ENCODE measurements at regions not wholly inside any gene's neighbourhood (a gene's known extent, or its start where the extent isn't known, plus 50 kb on each side); places are given as distances from the start of the nearest gene placed in this dataset.

- ATAC-seq (ENCODE audit: low read depth in 2 of 2) (no peak), DNase-seq (no peak)
- Mint-ChIP-seq H3K27me3 (no peaks in the 10 kb centered on the region), H3K27ac (no peak overlapping the region), H3K4me1 (no peaks in the 10 kb centered on the region), H3K36me3 (no peaks in the 10 kb centered on the region), H3K4me3 (no peak overlapping the region), H3K9me3 (peaks cover 0 to 8% (median 2%) of the 10 kb centered on the region in 7 donors)
- Histone ChIP-seq H3K4me3 (ENCODE audit: low read depth, low read length) (no peak overlapping the region), H3K36me3 (ENCODE audit: control insufficient read depth, insufficient read depth, low read length) (no peaks in the 10 kb centered on the region), H3K27me3 (ENCODE audit: control insufficient read depth, insufficient read depth, low read length) (no peaks in the 10 kb centered on the region), H3K4me1 (ENCODE audit: control insufficient read depth, insufficient read depth, low read length, poor library complexity, severe bottlenecking) (no peaks in the 10 kb centered on the region), H3K27ac (ENCODE audit: insufficient read depth, low read length, poor library complexity, severe bottlenecking) (no peak overlapping the region), H3K9me3 (ENCODE audit: control insufficient read depth in 2 of 2, low read length in 2 of 2) (no peaks in the 10 kb centered on the region)
These were observed 374.6 kb downstream of the INSC start for GRCh38 chr11:15489281-15489680.

- Mint-ChIP-seq H3K9me3 (peaks cover 0 to 8% (median 2%) of the 10 kb centered on the region in 7 donors), H3K4me1 (no peaks in the 10 kb centered on the region), H3K4me3 (no peak overlapping the region), H3K27ac (no peak overlapping the region), H3K36me3 (no peaks in the 10 kb centered on the region), H3K27me3 (no peaks in the 10 kb centered on the region)
- DNase-seq (no peak), ATAC-seq (ENCODE audit: low read depth in 2 of 2) (no peak)
- Histone ChIP-seq H3K27me3 (ENCODE audit: control insufficient read depth, insufficient read depth, low read length) (no peaks in the 10 kb centered on the region), H3K4me3 (ENCODE audit: low read depth, low read length) (no peak overlapping the region), H3K4me1 (ENCODE audit: control insufficient read depth, insufficient read depth, low read length, poor library complexity, severe bottlenecking) (no peaks in the 10 kb centered on the region), H3K36me3 (ENCODE audit: control insufficient read depth, insufficient read depth, low read length) (no peaks in the 10 kb centered on the region), H3K27ac (ENCODE audit: insufficient read depth, low read length, poor library complexity, severe bottlenecking) (no peak overlapping the region), H3K9me3 (ENCODE audit: control insufficient read depth in 2 of 2, low read length in 2 of 2) (no peaks in the 10 kb centered on the region)
These were observed 375.8 kb downstream of the INSC start for GRCh38 chr11:15490535-15490934.

- H3K4me1 Mint-ChIP-seq: no peaks in the 10 kb centered on the region
- H3K27me3 ChIP-seq (ENCODE audit: control insufficient read depth, insufficient read depth, low read length): no peaks in the 10 kb centered on the region
- no peaks in the 10 kb centered on the region for H3K36me3 Mint-ChIP-seq
- H3K9me3 Mint-ChIP-seq: peaks cover 0 to 9% (median 0%) of the 10 kb centered on the region in 7 donors
- no peak for ATAC-seq (ENCODE audit: low read depth in 2 of 2)
- H3K9me3 ChIP-seq (ENCODE audit: control insufficient read depth in 2 of 2, low read length in 2 of 2): no peaks in the 10 kb centered on the region
- no peak overlapping the region for H3K4me3 ChIP-seq (ENCODE audit: low read depth, low read length)
- H3K27me3 Mint-ChIP-seq: no peaks in the 10 kb centered on the region
- H3K4me1 ChIP-seq (ENCODE audit: control insufficient read depth, insufficient read depth, low read length, poor library complexity, severe bottlenecking): no peaks in the 10 kb centered on the region
- no peaks in the 10 kb centered on the region for H3K36me3 ChIP-seq (ENCODE audit: control insufficient read depth, insufficient read depth, low read length)
- no peak overlapping the region for H3K27ac ChIP-seq (ENCODE audit: insufficient read depth, low read length, poor library complexity, severe bottlenecking)
- no peak overlapping the region for H3K4me3 Mint-ChIP-seq
- H3K27ac Mint-ChIP-seq: no peak overlapping the region
- no peak for DNase-seq
These were observed 378.3 kb downstream of the INSC start for GRCh38 chr11:15493066-15493465.

- H3K36me3 ChIP-seq (ENCODE audit: control insufficient read depth, insufficient read depth, low read length): no peaks in the 10 kb centered on the region
- ATAC-seq (ENCODE audit: low read depth in 2 of 2): no peak
These were observed 379.3 kb downstream of the INSC start for GRCh38 chr11:15493921-15494620.

GRCh38 chr11:15494740-15495139, 380.0 kb downstream of the INSC start:
- Mint-ChIP-seq H3K9me3 (peaks cover 0 to 9% (median 0%) of the 10 kb centered on the region in 7 donors), H3K4me1 (no peaks in the 10 kb centered on the region), H3K4me3 (no peak overlapping the region), H3K27me3 (no peaks in the 10 kb centered on the region), H3K27ac (no peak overlapping the region), H3K36me3 (no peaks in the 10 kb centered on the region)
- DNase-seq: no peak
- Histone ChIP-seq H3K4me3 (ENCODE audit: low read depth, low read length) (no peak overlapping the region), H3K36me3 (ENCODE audit: control insufficient read depth, insufficient read depth, low read length) (no peaks in the 10 kb centered on the region), H3K27me3 (ENCODE audit: control insufficient read depth, insufficient read depth, low read length) (no peaks in the 10 kb centered on the region), H3K9me3 (ENCODE audit: control insufficient read depth in 2 of 2, low read length in 2 of 2) (no peaks in the 10 kb centered on the region), H3K4me1 (ENCODE audit: control insufficient read depth, insufficient read depth, low read length, poor library complexity, severe bottlenecking) (no peaks in the 10 kb centered on the region), H3K27ac (ENCODE audit: insufficient read depth, low read length, poor library complexity, severe bottlenecking) (no peak overlapping the region)
- no peak for ATAC-seq (ENCODE audit: low read depth in 2 of 2)

More at GRCh38 chr11:15493921-15494620, 379.3 kb downstream of the INSC start:
- no peak for DNase-seq
- Histone ChIP-seq H3K9me3 (ENCODE audit: control insufficient read depth in 2 of 2, low read length in 2 of 2) (no peaks in the 10 kb centered on the region), H3K4me3 (ENCODE audit: low read depth, low read length) (no peak overlapping the region), H3K27ac (ENCODE audit: insufficient read depth, low read length, poor library complexity, severe bottlenecking) (no peak overlapping the region), H3K4me1 (ENCODE audit: control insufficient read depth, insufficient read depth, low read length, poor library complexity, severe bottlenecking) (no peaks in the 10 kb centered on the region), H3K27me3 (ENCODE audit: control insufficient read depth, insufficient read depth, low read length) (no peaks in the 10 kb centered on the region)
- H3K27me3 Mint-ChIP-seq: no peaks in the 10 kb centered on the region
- no peak overlapping the region for H3K4me3 Mint-ChIP-seq
- H3K4me1 Mint-ChIP-seq: no peaks in the 10 kb centered on the region
- H3K9me3 Mint-ChIP-seq: peaks cover 0 to 9% (median 0%) of the 10 kb centered on the region in 7 donors
- H3K27ac Mint-ChIP-seq: no peak overlapping the region
- H3K36me3 Mint-ChIP-seq: no peaks in the 10 kb centered on the region

- no peak overlapping the region for H3K4me3 ChIP-seq (ENCODE audit: low read depth, low read length)
- H3K36me3 Mint-ChIP-seq: no peaks in the 10 kb centered on the region
- peaks cover 0 to 9% (median 0%) of the 10 kb centered on the region in 7 donors for H3K9me3 Mint-ChIP-seq
- H3K27ac ChIP-seq (ENCODE audit: insufficient read depth, low read length, poor library complexity, severe bottlenecking): no peak overlapping the region
- no peak for ATAC-seq (ENCODE audit: low read depth in 2 of 2)
- no peaks in the 10 kb centered on the region for H3K4me1 Mint-ChIP-seq
- no peaks in the 10 kb centered on the region for H3K36me3 ChIP-seq (ENCODE audit: control insufficient read depth, insufficient read depth, low read length)
- no peaks in the 10 kb centered on the region for H3K9me3 ChIP-seq (ENCODE audit: control insufficient read depth in 2 of 2, low read length in 2 of 2)
- H3K4me1 ChIP-seq (ENCODE audit: control insufficient read depth, insufficient read depth, low read length, poor library complexity, severe bottlenecking): no peaks in the 10 kb centered on the region
- H3K27me3 Mint-ChIP-seq: no peaks in the 10 kb centered on the region
- H3K4me3 Mint-ChIP-seq: no peak overlapping the region
- no peak for DNase-seq
- no peak overlapping the region for H3K27ac Mint-ChIP-seq
- H3K27me3 ChIP-seq (ENCODE audit: control insufficient read depth, insufficient read depth, low read length): no peaks in the 10 kb centered on the region
These were observed 380.7 kb downstream of the INSC start for GRCh38 chr11:15495462-15495861.

GRCh38 chr11:15497366-15497765, 382.6 kb downstream of the INSC start:
- Histone ChIP-seq H3K27ac (ENCODE audit: insufficient read depth, low read length, poor library complexity, severe bottlenecking) (no peak overlapping the region), H3K9me3 (ENCODE audit: control insufficient read depth in 2 of 2, low read length in 2 of 2) (no peaks in the 10 kb centered on the region), H3K27me3 (ENCODE audit: control insufficient read depth, insufficient read depth, low read length) (no peaks in the 10 kb centered on the region), H3K36me3 (ENCODE audit: control insufficient read depth, insufficient read depth, low read length) (no peaks in the 10 kb centered on the region), H3K4me1 (ENCODE audit: control insufficient read depth, insufficient read depth, low read length, poor library complexity, severe bottlenecking) (no peaks in the 10 kb centered on the region), H3K4me3 (ENCODE audit: low read depth, low read length) (no peak overlapping the region)
- H3K27ac Mint-ChIP-seq: no peak overlapping the region
- no peaks in the 10 kb centered on the region for H3K36me3 Mint-ChIP-seq
- no peak for DNase-seq
- H3K27me3 Mint-ChIP-seq: no peaks in the 10 kb centered on the region
- H3K4me3 Mint-ChIP-seq: no peak overlapping the region
- no peaks in the 10 kb centered on the region for H3K4me1 Mint-ChIP-seq
- no peak for ATAC-seq (ENCODE audit: low read depth in 2 of 2)
- H3K9me3 Mint-ChIP-seq: peaks cover 0 to 7% (median 0%) of the 10 kb centered on the region in 7 donors

GRCh38 chr11:15499674-15500073, 385.0 kb downstream of the INSC start:
- Mint-ChIP-seq H3K4me1 (no peaks in the 10 kb centered on the region), H3K27ac (no peak overlapping the region), H3K9me3 (peaks cover 0 to 5% (median 0%) of the 10 kb centered on the region in 7 donors), H3K36me3 (no peaks in the 10 kb centered on the region), H3K4me3 (no peak overlapping the region), H3K27me3 (no peaks in the 10 kb centered on the region)
- no peaks in the 10 kb centered on the region for H3K9me3 ChIP-seq (ENCODE audit: control insufficient read depth in 2 of 2, low read length in 2 of 2)
- no peak overlapping the region for H3K4me3 ChIP-seq (ENCODE audit: low read depth, low read length)
- H3K4me1 ChIP-seq (ENCODE audit: control insufficient read depth, insufficient read depth, low read length, poor library complexity, severe bottlenecking): no peaks in the 10 kb centered on the region
- H3K36me3 ChIP-seq (ENCODE audit: control insufficient read depth, insufficient read depth, low read length): no peaks in the 10 kb centered on the region
- no peak overlapping the region for H3K27ac ChIP-seq (ENCODE audit: insufficient read depth, low read length, poor library complexity, severe bottlenecking)
- no peaks in the 10 kb centered on the region for H3K27me3 ChIP-seq (ENCODE audit: control insufficient read depth, insufficient read depth, low read length)
- ATAC-seq (ENCODE audit: low read depth in 2 of 2) (no peak), DNase-seq (no peak)

All from CD4-positive, CD25-positive, alpha-beta regulatory T cell (primary cell).